ENCODE measurements at regions not wholly inside any gene's neighbourhood (a gene's known extent, or its start where the extent isn't known, plus 50 kb on each side); places are given as distances from the start of the nearest gene placed in this dataset.
A peak's percentile ranks its signal among the peaks of the same experiment; 100 is the strongest.

- no peak for ATAC-seq
- Mint-ChIP-seq H3K4me3 (no peak overlapping the region), H3K27ac (no peak overlapping the region), H3K4me1 (peaks cover 4% of the 10 kb centered on the region), H3K36me3 (no peaks in the 10 kb centered on the region), H3K9me3 (peaks cover 9% of the 10 kb centered on the region)
- DNase-seq (ENCODE audit: low spot score in 2 of 2) = no peak
Measured at GRCh38 chr13:88617176-88617575, 946.0 kb downstream of the SLITRK5 start.

- Mint-ChIP-seq H3K9me3 (peaks cover 23% of the 10 kb centered on the region), H3K4me3 (peak overlapping the region; percentile 5), H3K4me1 (peaks cover 6% of the 10 kb centered on the region), H3K36me3 (no peaks in the 10 kb centered on the region), H3K27ac (peak overlapping the region; percentile 3)
- ATAC-seq = peak; percentile 76
- no peak for DNase-seq (ENCODE audit: low spot score in 2 of 2)
Measured at GRCh38 chr13:88622362-88622973, 951.3 kb downstream of the SLITRK5 start.

- no peak overlapping the region for H3K27ac Mint-ChIP-seq
- DNase-seq (ENCODE audit: low spot score in 2 of 2) = no peak
- peak; percentile 63 for ATAC-seq
- H3K36me3 Mint-ChIP-seq = no peaks in the 10 kb centered on the region
- H3K9me3 Mint-ChIP-seq = peaks cover 23% of the 10 kb centered on the region
- H3K4me3 Mint-ChIP-seq = no peak overlapping the region
- peaks cover 6% of the 10 kb centered on the region for H3K4me1 Mint-ChIP-seq
Measured at GRCh38 chr13:88623150-88623549, 952.0 kb downstream of the SLITRK5 start.

GRCh38 chr13:88627071-88627470 lies 955.9 kb downstream of the SLITRK5 start:
- Mint-ChIP-seq H3K4me1 (peaks cover 4% of the 10 kb centered on the region), H3K27ac (no peak overlapping the region), H3K36me3 (no peaks in the 10 kb centered on the region), H3K9me3 (peaks cover 29% of the 10 kb centered on the region), H3K4me3 (no peak overlapping the region)
- ATAC-seq (no peak), DNase-seq (ENCODE audit: low spot score in 2 of 2) (no peak)

- Mint-ChIP-seq H3K9me3 (peaks cover 31% of the 10 kb centered on the region), H3K27ac (no peak overlapping the region), H3K4me1 (no peaks in the 10 kb centered on the region), H3K4me3 (no peak overlapping the region), H3K36me3 (no peaks in the 10 kb centered on the region)
- ATAC-seq (no peak), DNase-seq (ENCODE audit: low spot score in 2 of 2) (no peak)
Measured at GRCh38 chr13:88628882-88629281, 957.7 kb downstream of the SLITRK5 start.

GRCh38 chr13:88637935-88638334 lies 966.8 kb downstream of the SLITRK5 start:
- no peaks in the 10 kb centered on the region for H3K4me1 Mint-ChIP-seq
- H3K9me3 Mint-ChIP-seq = peaks cover 12% of the 10 kb centered on the region
- no peaks in the 10 kb centered on the region for H3K36me3 Mint-ChIP-seq
- H3K4me3 Mint-ChIP-seq = no peak overlapping the region
- no peak for ATAC-seq
- H3K27ac Mint-ChIP-seq = no peak overlapping the region
- DNase-seq (ENCODE audit: low spot score in 2 of 2) = no peak

GRCh38 chr13:88643233-88643632 lies 972.1 kb downstream of the SLITRK5 start:
- H3K27ac Mint-ChIP-seq = no peak overlapping the region
- DNase-seq (ENCODE audit: low spot score in 2 of 2) (no peak), ATAC-seq (no peak)
- peaks cover 18% of the 10 kb centered on the region for H3K9me3 Mint-ChIP-seq
- no peaks in the 10 kb centered on the region for H3K4me1 Mint-ChIP-seq
- H3K36me3 Mint-ChIP-seq = no peaks in the 10 kb centered on the region
- no peak overlapping the region for H3K4me3 Mint-ChIP-seq

GRCh38 chr13:88648598-88649373 lies 977.6 kb downstream of the SLITRK5 start:
- ATAC-seq = no peak
- Mint-ChIP-seq H3K27ac (no peak overlapping the region), H3K9me3 (peaks cover 17% of the 10 kb centered on the region), H3K36me3 (no peaks in the 10 kb centered on the region), H3K4me1 (no peaks in the 10 kb centered on the region), H3K4me3 (no peak overlapping the region)
- DNase-seq (ENCODE audit: low spot score in 2 of 2) = no peak

- ATAC-seq = no peak
- Mint-ChIP-seq H3K4me3 (no peak overlapping the region), H3K27ac (no peak overlapping the region), H3K36me3 (no peaks in the 10 kb centered on the region), H3K9me3 (peaks cover 17% of the 10 kb centered on the region), H3K4me1 (no peaks in the 10 kb centered on the region)
- no peak for DNase-seq (ENCODE audit: low spot score in 2 of 2)
Measured at GRCh38 chr13:88649855-88650254, 978.7 kb downstream of the SLITRK5 start.

- H3K27ac Mint-ChIP-seq = no peak overlapping the region
Measured at GRCh38 chr13:88651531-88651930, 980.4 kb downstream of the SLITRK5 start.

GRCh38 chr13:88656751-88657150 lies 985.6 kb downstream of the SLITRK5 start:
- H3K4me3 Mint-ChIP-seq = no peak overlapping the region
- ATAC-seq (no peak), DNase-seq (ENCODE audit: low spot score in 2 of 2) (no peak)
- no peaks in the 10 kb centered on the region for H3K4me1 Mint-ChIP-seq
- no peaks in the 10 kb centered on the region for H3K36me3 Mint-ChIP-seq
- peaks cover 12% of the 10 kb centered on the region for H3K9me3 Mint-ChIP-seq
- H3K27ac Mint-ChIP-seq = no peak overlapping the region

More at GRCh38 chr13:88651531-88651930, 980.4 kb downstream of the SLITRK5 start:
- no peak for ATAC-seq
- no peak overlapping the region for H3K4me3 Mint-ChIP-seq
- no peaks in the 10 kb centered on the region for H3K4me1 Mint-ChIP-seq
- H3K36me3 Mint-ChIP-seq = no peaks in the 10 kb centered on the region
- peaks cover 21% of the 10 kb centered on the region for H3K9me3 Mint-ChIP-seq
- DNase-seq (ENCODE audit: low spot score in 2 of 2) = no peak

- no peaks in the 10 kb centered on the region for H3K4me1 Mint-ChIP-seq
- H3K4me3 Mint-ChIP-seq = no peak overlapping the region
- no peak for DNase-seq (ENCODE audit: low spot score in 2 of 2)
- H3K9me3 Mint-ChIP-seq = peaks cover 15% of the 10 kb centered on the region
- H3K27ac Mint-ChIP-seq = no peak overlapping the region
- ATAC-seq = no peak
- H3K36me3 Mint-ChIP-seq = no peaks in the 10 kb centered on the region
Measured at GRCh38 chr13:88670509-88670908, 999.3 kb downstream of the SLITRK5 start.

- Mint-ChIP-seq H3K4me3 (no peak overlapping the region), H3K9me3 (peaks cover 12% of the 10 kb centered on the region), H3K4me1 (no peaks in the 10 kb centered on the region), H3K27ac (no peak overlapping the region), H3K36me3 (no peaks in the 10 kb centered on the region)
- no peak for DNase-seq (ENCODE audit: low spot score in 2 of 2)
- ATAC-seq = no peak
Measured at GRCh38 chr13:88674841-88675240, 1003.7 kb downstream of the SLITRK5 start.

- H3K36me3 Mint-ChIP-seq = no peaks in the 10 kb centered on the region
- DNase-seq (ENCODE audit: low spot score in 2 of 2) (no peak), ATAC-seq (no peak)
- no peak overlapping the region for H3K27ac Mint-ChIP-seq
- H3K4me3 Mint-ChIP-seq = no peak overlapping the region
- H3K9me3 Mint-ChIP-seq = peaks cover 12% of the 10 kb centered on the region
- no peaks in the 10 kb centered on the region for H3K4me1 Mint-ChIP-seq
Measured at GRCh38 chr13:88675347-88675996, 1004.3 kb downstream of the SLITRK5 start.

- no peak overlapping the region for H3K4me3 Mint-ChIP-seq
- H3K27ac Mint-ChIP-seq = no peak overlapping the region
- peaks cover 10% of the 10 kb centered on the region for H3K9me3 Mint-ChIP-seq
- no peaks in the 10 kb centered on the region for H3K4me1 Mint-ChIP-seq
- H3K36me3 Mint-ChIP-seq = no peaks in the 10 kb centered on the region
- DNase-seq (ENCODE audit: low spot score in 2 of 2) = no peak
- no peak for ATAC-seq
Measured at GRCh38 chr13:88676016-88676415, 1004.8 kb downstream of the SLITRK5 start.

- DNase-seq (ENCODE audit: low spot score in 2 of 2) = no peak
- Mint-ChIP-seq H3K9me3 (peaks cover 6% of the 10 kb centered on the region), H3K36me3 (no peaks in the 10 kb centered on the region), H3K27ac (no peak overlapping the region), H3K4me3 (no peak overlapping the region), H3K4me1 (no peaks in the 10 kb centered on the region)
- ATAC-seq = no peak
Measured at GRCh38 chr13:88685459-88685858, 1014.3 kb downstream of the SLITRK5 start.
